WTC11 (cell line): ENCODE measurements at regions not wholly inside any gene's neighbourhood (a gene's known extent, or its start where the extent isn't known, plus 50 kb on each side); places are given as distances from the start of the nearest gene placed in this dataset.

Source experiments
- ATAC-seq: fragments of 200-7000 bp; cut with Tn5 transposase; 2 replicates; pipeline ENCODE4 v1.10.0; 2021; ENCODE audit warnings: mild to moderate bottlenecking, moderate library complexity
- CTCF ChIA-PET: fragments of 300-600 bp; sonication (Branson Sonifier 250); formaldehyde crosslinking; loops from one replicate; lab custom pipeline; 2021; ENCODE audit warnings: antibody characterized with exemption; lab: Charles Lee
- POLR2A ChIA-PET: fragments of 350-600 bp; sonication (Branson Sonifier 250); formaldehyde crosslinking; loops from one replicate; lab custom pipeline; 2021; ENCODE audit warnings: antibody characterized with exemption; lab: Charles Lee
- DNase-seq: peaks from one replicate; pipeline ENCODE4 v3.0.0; 2021; ENCODE audit warnings: low spot score
- H3K27ac Mint-ChIP-seq: 2 replicates; pipeline ENCODE4 v1.8.0; 2021; ENCODE audit warnings: mixed read lengths
- H3K27me3 Mint-ChIP-seq: 2 replicates; pipeline ENCODE4 v1.8.0; 2021; ENCODE audit warnings: low read depth, mild to moderate bottlenecking, moderate library complexity, mixed read lengths
- H3K36me3 Mint-ChIP-seq: 2 replicates; pipeline ENCODE4 v1.8.0; 2021; ENCODE audit warnings: mixed read lengths
- H3K4me1 Mint-ChIP-seq: 2 replicates; pipeline ENCODE4 v1.8.0; 2022; ENCODE audit warnings: mixed read lengths
- H3K4me3 Mint-ChIP-seq: 2 replicates; pipeline ENCODE4 v1.8.0; 2021; ENCODE audit warnings: mild to moderate bottlenecking, moderate library complexity, mixed read lengths
- H3K9me3 Mint-ChIP-seq: 2 replicates; pipeline ENCODE4 v1.8.0; 2021; ENCODE audit warnings: mixed read lengths
- ATF1 ChIP-seq: sonication (generic); formaldehyde crosslinking; IDR thresholded peaks from 2 replicates; pipeline ENCODE4 v1.8.1; 2023; ENCODE audit warnings: mild to moderate bottlenecking, moderate library complexity, missing genetic modification reagents
- EMX1 ChIP-seq: fragments of 250-450 bp; sonication (Bioruptor Pico); IDR thresholded peaks from 2 replicates; pipeline ENCODE4 v1.8.0; 2021; ENCODE audit warnings: mild to moderate bottlenecking
- ESRRA ChIP-seq: sonication (generic); formaldehyde crosslinking; IDR thresholded peaks from 2 replicates; pipeline ENCODE4 v1.8.1; 2022; ENCODE audit warnings: mild to moderate bottlenecking, missing genetic modification reagents, borderline replicate concordance
- ETV6 ChIP-seq: sonication (generic); formaldehyde crosslinking; IDR thresholded peaks from 2 replicates; pipeline ENCODE4 v1.8.1; 2022; ENCODE audit warnings: mild to moderate bottlenecking, missing genetic modification reagents
- FOXJ3 ChIP-seq: sonication (generic); formaldehyde crosslinking; IDR thresholded peaks from 2 replicates; pipeline ENCODE4 v1.9.0; 2021; ENCODE audit warnings: missing genetic modification reagents, mild to moderate bottlenecking, borderline replicate concordance
- GABPB1 ChIP-seq: sonication (generic); formaldehyde crosslinking; IDR thresholded peaks from 2 replicates; pipeline ENCODE4 v1.8.1; 2023; ENCODE audit warnings: mild to moderate bottlenecking, missing genetic modification reagents
- KAT7 ChIP-seq: sonication (generic); formaldehyde crosslinking; IDR thresholded peaks from 2 replicates; pipeline ENCODE4 v1.8.1; 2023; ENCODE audit warnings: missing genetic modification reagents, mild to moderate bottlenecking, borderline replicate concordance
- NFYB ChIP-seq: sonication (generic); formaldehyde crosslinking; conservative IDR thresholded peaks from 2 replicates; pipeline ENCODE4 v1.8.0; 2022; ENCODE audit warnings: low read depth, missing genetic modification reagents
- NR2C2 ChIP-seq: sonication (generic); formaldehyde crosslinking; IDR thresholded peaks from 2 replicates; pipeline ENCODE4 v1.8.0; 2022; ENCODE audit warnings: mild to moderate bottlenecking, missing genetic modification reagents
- TEAD4 ChIP-seq: sonication (generic); formaldehyde crosslinking; IDR thresholded peaks from 2 replicates; pipeline ENCODE4 v1.8.0; 2022; ENCODE audit warnings: mild to moderate bottlenecking, missing genetic modification reagents
- ZNF138 ChIP-seq: sonication (generic); formaldehyde crosslinking; conservative IDR thresholded peaks from 2 replicates; pipeline ENCODE4 v1.8.1; 2022; ENCODE audit warnings: mild to moderate bottlenecking, moderate library complexity, missing genetic modification reagents
- ZNF396 ChIP-seq: fragments of 250-450 bp; sonication (Bioruptor Pico); IDR thresholded peaks from 2 replicates; pipeline ENCODE4 v1.8.0; 2021; ENCODE audit warnings: mild to moderate bottlenecking, moderate library complexity, borderline replicate concordance
- ZNF416 ChIP-seq: fragments of 250-450 bp; sonication (Bioruptor Pico); IDR thresholded peaks from 2 replicates; pipeline ENCODE4 v1.9.0; 2021; ENCODE audit warnings: mild to moderate bottlenecking, inconsistent platforms
- TF ChIP-seq, protein P1 (sequence below): sonication (generic); formaldehyde crosslinking; conservative IDR thresholded peaks from 2 replicates; pipeline ENCODE4 v1.8.1; 2022; ENCODE audit warnings: mild to moderate bottlenecking, missing genetic modification reagents
- TF ChIP-seq, protein P2 (sequence below): sonication (generic); formaldehyde crosslinking; IDR thresholded peaks from 2 replicates; pipeline ENCODE4 v1.8.1; 2023; ENCODE audit warnings: mild to moderate bottlenecking, missing genetic modification reagents, borderline replicate concordance
- TF ChIP-seq, protein P3 (sequence below): fragments of 250-450 bp; sonication (Bioruptor Pico); IDR thresholded peaks from 2 replicates; pipeline ENCODE4 v1.9.0; 2021; ENCODE audit warnings: moderate library complexity, mild to moderate bottlenecking, inconsistent platforms, borderline replicate concordance
- TF ChIP-seq, protein P4 (sequence below): fragments of 200-600 bp; IDR thresholded peaks from 2 replicates; pipeline ENCODE4 v1.8.0; 2022; ENCODE audit warnings: antibody characterized with exemption

DNA sequence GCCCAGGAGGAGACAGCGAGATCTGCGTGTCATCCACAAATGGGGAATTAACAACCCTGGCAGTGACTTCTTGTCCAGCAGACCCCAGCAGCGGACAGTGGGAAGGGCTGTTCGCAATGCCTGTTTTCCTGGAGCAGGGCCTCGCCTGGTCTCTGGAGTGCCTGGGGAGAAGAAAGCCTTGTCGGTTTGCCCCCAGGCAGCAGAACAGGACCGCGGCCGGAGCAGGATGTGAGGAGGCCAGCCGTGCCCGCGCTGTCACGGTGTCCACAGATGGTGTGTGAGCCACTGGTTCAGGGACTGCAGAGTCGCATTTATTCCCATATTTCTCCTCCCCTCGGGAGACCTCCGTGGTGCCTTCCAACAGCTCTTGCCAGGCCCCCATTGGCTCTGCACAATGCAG, 68.5 kb upstream of the GSE1 start:
- Mint-ChIP-seq H3K4me3 (no peak overlapping the region), H3K27me3 (peaks cover 2% of the 10 kb centered on the region; the same call in 1 of the 2 replicates), H3K4me1 (peaks cover 18% of the 10 kb centered on the region), H3K9me3 (peaks cover 8% of the 10 kb centered on the region), H3K27ac (no peak overlapping the region), H3K36me3 (peaks cover 8% of the 10 kb centered on the region)
- TF ChIP-seq TEAD4 (no peak), ZNF416 (CRISPR knock-in tag) (no peak), ATF1 (no peak), NR2C2 (CRISPR knock-in tag) (no peak), GABPB1 (CRISPR knock-in tag) (no peak), NFYB (CRISPR knock-in tag) (no peak), EMX1 (CRISPR knock-in tag) (no peak), ESRRA (no peak)
- TF ChIP-seq, protein P1, sequence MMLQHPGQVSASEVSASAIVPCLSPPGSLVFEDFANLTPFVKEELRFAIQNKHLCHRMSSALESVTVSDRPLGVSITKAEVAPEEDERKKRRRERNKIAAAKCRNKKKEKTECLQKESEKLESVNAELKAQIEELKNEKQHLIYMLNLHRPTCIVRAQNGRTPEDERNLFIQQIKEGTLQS (CRISPR knock-in tag) = no peak
- TF ChIP-seq, protein P2, sequence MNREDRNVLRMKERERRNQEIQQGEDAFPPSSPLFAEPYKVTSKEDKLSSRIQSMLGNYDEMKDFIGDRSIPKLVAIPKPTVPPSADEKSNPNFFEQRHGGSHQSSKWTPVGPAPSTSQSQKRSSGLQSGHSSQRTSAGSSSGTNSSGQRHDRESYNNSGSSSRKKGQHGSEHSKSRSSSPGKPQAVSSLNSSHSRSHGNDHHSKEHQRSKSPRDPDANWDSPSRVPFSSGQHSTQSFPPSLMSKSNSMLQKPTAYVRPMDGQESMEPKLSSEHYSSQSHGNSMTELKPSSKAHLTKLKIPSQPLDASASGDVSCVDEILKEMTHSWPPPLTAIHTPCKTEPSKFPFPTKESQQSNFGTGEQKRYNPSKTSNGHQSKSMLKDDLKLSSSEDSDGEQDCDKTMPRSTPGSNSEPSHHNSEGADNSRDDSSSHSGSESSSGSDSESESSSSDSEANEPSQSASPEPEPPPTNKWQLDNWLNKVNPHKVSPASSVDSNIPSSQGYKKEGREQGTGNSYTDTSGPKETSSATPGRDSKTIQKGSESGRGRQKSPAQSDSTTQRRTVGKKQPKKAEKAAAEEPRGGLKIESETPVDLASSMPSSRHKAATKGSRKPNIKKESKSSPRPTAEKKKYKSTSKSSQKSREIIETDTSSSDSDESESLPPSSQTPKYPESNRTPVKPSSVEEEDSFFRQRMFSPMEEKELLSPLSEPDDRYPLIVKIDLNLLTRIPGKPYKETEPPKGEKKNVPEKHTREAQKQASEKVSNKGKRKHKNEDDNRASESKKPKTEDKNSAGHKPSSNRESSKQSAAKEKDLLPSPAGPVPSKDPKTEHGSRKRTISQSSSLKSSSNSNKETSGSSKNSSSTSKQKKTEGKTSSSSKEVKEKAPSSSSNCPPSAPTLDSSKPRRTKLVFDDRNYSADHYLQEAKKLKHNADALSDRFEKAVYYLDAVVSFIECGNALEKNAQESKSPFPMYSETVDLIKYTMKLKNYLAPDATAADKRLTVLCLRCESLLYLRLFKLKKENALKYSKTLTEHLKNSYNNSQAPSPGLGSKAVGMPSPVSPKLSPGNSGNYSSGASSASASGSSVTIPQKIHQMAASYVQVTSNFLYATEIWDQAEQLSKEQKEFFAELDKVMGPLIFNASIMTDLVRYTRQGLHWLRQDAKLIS = no peak
- TF ChIP-seq, protein P3, sequence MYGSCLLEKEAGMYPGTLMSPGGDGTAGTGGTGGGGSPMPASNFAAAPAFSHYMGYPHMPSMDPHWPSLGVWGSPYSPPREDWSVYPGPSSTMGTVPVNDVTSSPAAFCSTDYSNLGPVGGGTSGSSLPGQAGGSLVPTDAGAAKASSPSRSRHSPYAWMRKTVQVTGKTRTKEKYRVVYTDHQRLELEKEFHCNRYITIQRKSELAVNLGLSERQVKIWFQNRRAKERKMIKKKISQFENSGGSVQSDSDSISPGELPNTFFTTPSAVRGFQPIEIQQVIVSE = no peak
- TF ChIP-seq, protein P4, sequence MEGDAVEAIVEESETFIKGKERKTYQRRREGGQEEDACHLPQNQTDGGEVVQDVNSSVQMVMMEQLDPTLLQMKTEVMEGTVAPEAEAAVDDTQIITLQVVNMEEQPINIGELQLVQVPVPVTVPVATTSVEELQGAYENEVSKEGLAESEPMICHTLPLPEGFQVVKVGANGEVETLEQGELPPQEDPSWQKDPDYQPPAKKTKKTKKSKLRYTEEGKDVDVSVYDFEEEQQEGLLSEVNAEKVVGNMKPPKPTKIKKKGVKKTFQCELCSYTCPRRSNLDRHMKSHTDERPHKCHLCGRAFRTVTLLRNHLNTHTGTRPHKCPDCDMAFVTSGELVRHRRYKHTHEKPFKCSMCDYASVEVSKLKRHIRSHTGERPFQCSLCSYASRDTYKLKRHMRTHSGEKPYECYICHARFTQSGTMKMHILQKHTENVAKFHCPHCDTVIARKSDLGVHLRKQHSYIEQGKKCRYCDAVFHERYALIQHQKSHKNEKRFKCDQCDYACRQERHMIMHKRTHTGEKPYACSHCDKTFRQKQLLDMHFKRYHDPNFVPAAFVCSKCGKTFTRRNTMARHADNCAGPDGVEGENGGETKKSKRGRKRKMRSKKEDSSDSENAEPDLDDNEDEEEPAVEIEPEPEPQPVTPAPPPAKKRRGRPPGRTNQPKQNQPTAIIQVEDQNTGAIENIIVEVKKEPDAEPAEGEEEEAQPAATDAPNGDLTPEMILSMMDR = no peak
- DNase-seq (no peak), ATAC-seq (no peak)
- CTCF ChIA-PET = no interaction called here
- POLR2A ChIA-PET = no interaction called here

DNA sequence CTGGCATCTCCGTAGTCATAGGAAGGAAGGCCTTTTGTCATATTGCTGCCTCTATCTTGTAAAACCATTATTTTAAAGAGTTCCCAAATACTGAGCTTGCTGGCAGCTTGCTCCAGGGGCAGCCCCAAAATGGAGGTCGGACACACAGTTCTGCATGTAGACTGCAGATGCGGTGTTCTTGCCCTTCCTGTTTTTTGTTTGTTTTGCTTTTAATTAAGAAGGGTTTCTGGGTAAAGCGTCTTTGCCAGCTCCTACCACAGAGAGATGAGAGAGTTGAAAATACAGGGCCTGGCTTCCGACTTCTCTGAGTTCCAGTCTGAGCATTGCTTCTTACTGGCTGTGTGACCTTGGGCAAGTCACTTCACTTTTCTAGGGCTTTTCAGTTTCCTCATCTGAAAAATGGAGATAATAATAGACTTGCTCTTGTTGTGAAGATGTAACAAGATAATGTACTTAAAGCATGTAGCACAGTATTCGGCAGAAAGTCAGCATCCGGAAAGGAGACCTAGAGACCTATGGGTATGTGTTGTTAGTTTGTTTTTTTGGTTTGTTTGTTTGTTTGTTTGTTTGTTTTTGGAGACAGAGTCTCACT, 67.8 kb upstream of the GSE1 start:
- H3K4me1 Mint-ChIP-seq = peaks cover 18% of the 10 kb centered on the region
- peaks cover 1% of the 10 kb centered on the region; the same call in 1 of the 2 replicates for H3K9me3 Mint-ChIP-seq
- H3K27me3 Mint-ChIP-seq = no peaks in the 10 kb centered on the region; the same call in 1 of the 2 replicates
- CTCF ChIA-PET = no interaction called here
- POLR2A ChIA-PET = no interaction called here
- peaks cover 2% of the 10 kb centered on the region; the same call in 1 of the 2 replicates for H3K36me3 Mint-ChIP-seq
- no peak for TF ChIP-seq ZNF396 (CRISPR knock-in tag)
- no peak for TF ChIP-seq FOXJ3 (CRISPR knock-in tag)
- TF ChIP-seq KAT7 (CRISPR knock-in tag) = no peak
- no peak for TF ChIP-seq ZNF138 (CRISPR knock-in tag)
- TF ChIP-seq, protein P3 = no peak
- no peak for TF ChIP-seq ETV6
- no peak for ATAC-seq
- H3K27ac Mint-ChIP-seq = no peak overlapping the region
- DNase-seq = no peak
- no peak overlapping the region for H3K4me3 Mint-ChIP-seq
